ENCODE measurements at regions not wholly inside any gene's neighbourhood (a gene's known extent, or its start where the extent isn't known, plus 50 kb on each side); places are given as distances from the start of the nearest gene placed in this dataset. TPM values are rescaled to one million over a fixed set of nuclear protein-coding genes. Genes with fewer than 3 reads are reported as not detected.

- TF ChIP-seq CTCF (IDR thresholded peaks at IDR 0.05; ENCODE audit: insufficient read depth, low read length): no peak
- no peak overlapping the region for H3K4me3 ChIP-seq (ENCODE audit: low read depth, low read length)
- DNase-seq (ENCODE audit: low read depth): peak; percentile 74
Measured at GRCh38 chr4:22014222-22014741, 65.7 kb upstream of the KCNIP4 start.

DNA sequence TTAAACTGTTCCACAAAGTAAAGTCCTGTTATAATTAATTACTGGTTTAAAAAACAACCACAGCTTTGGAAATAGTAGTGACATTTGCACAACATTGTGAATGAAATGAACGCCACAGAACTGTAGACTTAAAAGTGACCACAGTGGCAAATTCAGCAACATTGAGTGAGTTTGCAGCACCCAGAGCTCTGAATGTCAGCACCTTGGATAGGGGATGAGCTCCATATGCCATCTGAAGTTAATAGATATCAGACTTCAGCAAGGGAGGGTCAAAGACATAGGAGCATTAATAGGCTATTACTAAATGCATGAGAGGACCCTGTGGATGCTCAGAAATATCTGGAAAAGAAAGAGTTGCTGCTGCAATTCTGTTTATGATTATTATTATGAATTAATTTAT lies 55.3 kb upstream of the KCNIP4 start:
- DNase-seq (ENCODE audit: low read depth): no peak
- TF ChIP-seq CTCF (IDR thresholded peaks at IDR 0.05; ENCODE audit: insufficient read depth, low read length): no peak
- no peak overlapping the region for H3K4me3 ChIP-seq (ENCODE audit: low read depth, low read length)

Small RNAs in the stretch of these regions (small RNA-seq; reads per million reads assigned to genes)
- gene RNU6-420P: not detected
